Endothelial cell of umbilical vein (primary cell): ENCODE measurements at regions not wholly inside any gene's neighbourhood (a gene's known extent, or its start where the extent isn't known, plus 50 kb on each side); places are given as distances from the start of the nearest gene placed in this dataset.

ENCODE experiments used
- BruUV-seq: library from RNA; stranded (reverse); fragments of 400-500 nt; replicated peaks from 2 replicates; lab custom pipeline; 2021; lab: Mats Ljungman, UMichigan
- CTCF ChIA-PET: fragments of 300-600, 350-600 bp; sonication (Branson Sonifier 250); formaldehyde crosslinking; loops from one replicate; lab custom pipeline; 2021; ENCODE audit warnings: antibody characterized with exemption, inconsistent platforms; lab: Charles Lee
- POLR2A ChIA-PET: fragments of 300-600, 350-600 bp; sonication (Branson Sonifier 250); formaldehyde crosslinking; loops from one replicate; lab custom pipeline; 2021; ENCODE audit warnings: antibody characterized with exemption, inconsistent platforms; lab: Charles Lee
- DNase-seq: peaks from one replicate; pipeline ENCODE4 v3.0.0-alpha.2; 2011; ENCODE audit warnings: low read depth, low spot score
- FAIRE-seq: peaks from 2 replicates; lab custom pipeline; 2011; peaks lifted over from hg19 to GRCh38; lab: Jason Lieb, UNC
- H2AFZ ChIP-seq: 2 replicates; pipeline ENCODE4 v1.6.0; 2012; ENCODE audit warnings: low read depth, low read length, control low read depth, inconsistent platforms
- H3K27ac ChIP-seq: 2 replicates; pipeline ENCODE4 v1.5.1; 2011; ENCODE audit warnings: low read depth, mild to moderate bottlenecking, control low read depth, low read length, moderate library complexity; ENCODE audit not compliant: insufficient read depth
- H3K27me3 ChIP-seq, 2 experiments: 2 replicates each; pipeline versions ENCODE4 v1.6.0 to v1.6.1; 2011; ENCODE audit warnings: low read length in 2 of 2, mixed read lengths in 1 of 2; ENCODE audit not compliant: control insufficient read depth in 2 of 2, insufficient read depth in 2 of 2
- H3K36me3 ChIP-seq, 2 experiments: 2 replicates in 1 of 2; 3 replicates in 1 of 2; pipeline ENCODE4 v1.5.1; 2011; ENCODE audit warnings: low read length in 2 of 2, mild to moderate bottlenecking in 1 of 2, moderate library complexity in 1 of 2; ENCODE audit not compliant: control insufficient read depth in 2 of 2, insufficient read depth in 2 of 2; ENCODE audit errors: extremely low read depth in 1 of 2
- H3K4me1 ChIP-seq: 3 replicates; pipeline ENCODE4 v1.5.1; 2011; ENCODE audit warnings: mild to moderate bottlenecking, low read length; ENCODE audit not compliant: control insufficient read depth, insufficient read depth; ENCODE audit errors: extremely low read depth
- H3K4me2 ChIP-seq: 2 replicates; pipeline ENCODE4 v1.6.1; 2011; ENCODE audit warnings: low read length, control low read depth, mixed read lengths; ENCODE audit not compliant: insufficient read depth
- H3K4me3 ChIP-seq, 3 experiments: fragments of 200-600 bp in 1 of 3; sonication (generic), shearing (Covaris generic) in 1 of 3; replicated peaks in 1 of 3; 2 replicates each; pipeline ENCODE4 v1.5.1; 2011 to 2016; ENCODE audit warnings: control low read depth in 3 of 3, low read length in 3 of 3, mild to moderate bottlenecking in 2 of 3, inconsistent platforms in 1 of 3, low read depth in 1 of 3, moderate library complexity in 1 of 3; ENCODE audit not compliant: insufficient read depth in 1 of 3
- H3K79me2 ChIP-seq: 2 replicates; pipeline ENCODE4 v1.6.0; 2012; ENCODE audit warnings: low read length, inconsistent platforms; ENCODE audit not compliant: control insufficient read depth, insufficient read depth
- H3K9ac ChIP-seq: replicated peaks from 2 replicates; pipeline ENCODE3; 2011; ENCODE audit warnings: low read length, control low read depth; ENCODE audit not compliant: insufficient read depth; ENCODE audit errors: extremely low read depth
- H3K9me1 ChIP-seq: replicated peaks from 3 replicates; pipeline ENCODE4 v1.6.0; 2011; ENCODE audit warnings: mild to moderate bottlenecking, low read length; ENCODE audit not compliant: control insufficient read depth, insufficient read depth; ENCODE audit errors: extremely low read depth
- H3K9me3 ChIP-seq: replicated peaks from 2 replicates; pipeline ENCODE4 v1.5.1; 2012; ENCODE audit warnings: low read length, inconsistent platforms; ENCODE audit not compliant: control insufficient read depth, insufficient read depth
- H4K20me1 ChIP-seq: replicated peaks from 2 replicates; pipeline ENCODE3; 2011; ENCODE audit warnings: mild to moderate bottlenecking, low read length; ENCODE audit not compliant: control insufficient read depth, insufficient read depth; ENCODE audit errors: extremely low read depth
- CTCF ChIP-seq, 2 donors: IDR thresholded peaks; 1 replicate in 1 of 2; 2 replicates in 1 of 2; pipeline ENCODE4 v1.5.1; 2011; ENCODE audit warnings: low read length in 2 of 2, mild to moderate bottlenecking in 2 of 2, moderate library complexity in 2 of 2, control low read depth in 1 of 2, inconsistent platforms in 1 of 2, low read depth in 1 of 2; ENCODE audit not compliant: insufficient read depth in 1 of 2; ENCODE audit errors: extremely low read depth in 1 of 2
- JUN ChIP-seq: IDR thresholded peaks from 2 replicates; pipeline ENCODE4 v1.6.1; 2011; ENCODE audit warnings: borderline replicate concordance, low read depth; ENCODE audit not compliant: insufficient read length, insufficient read depth
- MAX ChIP-seq: IDR thresholded peaks from 2 replicates; pipeline ENCODE4 v1.6.1; 2011; ENCODE audit not compliant: insufficient read depth, insufficient read length
- MYC ChIP-seq: IDR thresholded peaks from one replicate; pipeline ENCODE4 v1.6.1; 2011; ENCODE audit warnings: mild to moderate bottlenecking, low read depth, low read length
- POLR2AphosphoS5 ChIP-seq: IDR thresholded peaks from 2 replicates; pipeline ENCODE4 v1.6.1; 2012; ENCODE audit warnings: low read depth, mild to moderate bottlenecking, control low read depth, low read length, moderate library complexity; ENCODE audit not compliant: insufficient read depth
- dilution Hi-C: fragments of 300-500 bp; cut with MboI; formaldehyde crosslinking; loops from one replicate; pipeline ENCODE4 v1.15.0; 2019; ENCODE audit warnings: low sequenced_read_pairs; ENCODE audit not compliant: extremely low pct_ligation_motif_present
- intact Hi-C: fragments of 100-400 bp; cut with micrococcal nuclease; formaldehyde crosslinking; loops from one replicate; pipeline ENCODE4 v1.10.0; 2022

DNA sequence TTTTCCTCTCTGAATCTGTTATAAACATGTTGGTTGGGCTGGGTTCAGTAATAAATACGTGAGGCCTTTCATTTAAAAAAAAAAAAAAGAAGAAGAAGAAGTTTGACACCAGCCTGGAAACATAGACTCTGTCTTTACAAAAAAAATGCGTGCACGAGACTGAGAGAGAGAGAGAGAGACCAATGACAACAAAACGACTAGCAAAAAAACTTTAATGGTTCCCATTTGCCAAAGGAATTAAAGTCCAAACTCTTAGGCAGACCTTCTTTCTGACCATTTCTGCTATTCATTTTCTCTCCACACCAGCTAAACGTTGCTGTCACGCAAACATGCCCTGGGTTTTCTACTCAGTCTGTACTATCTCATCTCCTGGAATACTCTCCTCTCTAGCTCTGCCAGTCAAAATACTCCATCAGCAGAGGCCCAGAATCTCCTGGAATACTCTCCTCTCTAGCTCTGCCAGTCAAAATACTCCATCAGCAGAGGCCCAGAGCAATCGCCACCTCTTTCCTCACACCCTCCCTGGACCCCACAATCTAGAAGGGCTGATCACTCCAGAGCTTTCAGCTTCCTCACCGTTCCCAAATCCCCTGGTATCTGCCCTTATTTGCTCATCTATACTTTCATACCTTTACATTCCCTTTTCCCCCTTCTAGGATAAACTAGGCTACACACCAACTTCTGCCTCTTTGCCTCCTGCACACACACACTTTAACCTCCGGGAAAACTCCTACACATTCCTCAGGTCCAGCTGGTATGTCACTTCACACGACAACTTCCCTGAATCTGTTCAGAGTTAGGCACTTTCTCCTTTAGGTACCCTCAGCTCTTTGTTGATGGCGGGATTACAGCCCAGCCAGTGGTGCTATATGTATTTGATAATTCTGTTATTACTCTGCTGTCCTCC is 100.0 kb downstream of the CDC7 start:
- FAIRE-seq = no peak
- H2AFZ ChIP-seq = no peak overlapping the region
- POLR2A ChIA-PET = no interaction called here
- intact Hi-C loops (no loop called here), dilution Hi-C loops (no loop called here)
- H3K27ac ChIP-seq = no peak overlapping the region
- H3K79me2 ChIP-seq = no peaks in the 10 kb centered on the region
- no peaks in the 10 kb centered on the region for H3K9me3 ChIP-seq
- H3K4me1 ChIP-seq = no peaks in the 10 kb centered on the region
- no peak for DNase-seq
- BruUV-seq = no TSS peak
- no peak overlapping the region for H3K4me2 ChIP-seq
- CTCF ChIA-PET = interaction anchor here (1.1 kb wide), 1 partner anchor 15 kb away, joined by 3 read pairs; no protein-coding TSS in a partner anchor
- no peaks in the 10 kb centered on the region for H4K20me1 ChIP-seq
- TF ChIP-seq JUN (no peak), MYC (no peak), POLR2AphosphoS5 (no peak), MAX (no peak), CTCF (IDR thresholded peaks at IDR 0.05; ENCODE audit: extremely low read depth in 1 of 2, insufficient read depth in 1 of 2, low read depth in 1 of 2, low read length in 2 of 2) (no peak)
- H3K9ac ChIP-seq = no peak overlapping the region
- H3K9me1 ChIP-seq = no peaks in the 10 kb centered on the region
- no peak overlapping the region for H3K4me3 ChIP-seq
- no peaks in the 10 kb centered on the region for H3K27me3 ChIP-seq
- no peaks in the 10 kb centered on the region for H3K36me3 ChIP-seq
